HG03354 (cell line): ENCODE measurements at regions not wholly inside any gene's neighbourhood (a gene's known extent, or its start where the extent isn't known, plus 50 kb on each side); places are given as distances from the start of the nearest gene placed in this dataset.
A peak's percentile ranks its signal among the peaks of the same experiment; 100 is the strongest.
"Not testable (repeated sequence)": the region's sequence is repeated elsewhere in the genome, so short reads cannot be mapped to it uniquely, and the experiment has no call there.

Experiments
- ATAC-seq: cut with Tn5 transposase; IDR thresholded peaks from one replicate; pipeline ENCODE4 v1.9.1; 2021; ENCODE audit warnings: mild to moderate bottlenecking; ENCODE audit not compliant: unreplicated experiment, poor library complexity, severe bottlenecking

GRCh38 chr7:82629583-82629982, 186.0 kb upstream of the CACNA2D1 start:
- no peak for ATAC-seq

DNA sequence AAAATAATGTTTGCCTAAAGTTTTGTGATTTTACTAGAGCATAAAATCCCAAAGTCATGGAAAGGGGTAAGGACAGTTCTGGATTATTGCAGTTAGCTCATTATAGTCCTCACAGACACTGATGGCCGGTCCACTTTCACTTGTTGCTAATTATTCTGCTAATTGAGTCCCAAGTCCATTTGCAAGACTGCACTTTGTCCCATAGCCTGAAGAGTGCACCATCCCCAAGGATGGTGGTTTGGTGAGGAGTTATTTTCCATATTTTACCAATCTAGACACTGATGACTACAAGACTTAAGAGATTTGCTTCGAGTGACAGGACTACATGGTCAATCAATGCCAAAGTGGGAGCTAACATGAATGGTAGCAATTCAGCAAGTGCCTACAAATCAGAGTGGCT, 181.8 kb upstream of the CACNA2D1 start:
- no peak for ATAC-seq

- ATAC-seq = no peak
These were observed 181.4 kb upstream of the CACNA2D1 start for GRCh38 chr7:82624965-82625364.

- no peak for ATAC-seq
These were observed 180.8 kb upstream of the CACNA2D1 start for GRCh38 chr7:82624337-82624736.

- no peak for ATAC-seq
These were observed 180.2 kb upstream of the CACNA2D1 start for GRCh38 chr7:82623812-82624211.

- ATAC-seq = no peak
These were observed 173.6 kb upstream of the CACNA2D1 start for GRCh38 chr7:82617156-82617555.

GRCh38 chr7:82616059-82616728, 172.6 kb upstream of the CACNA2D1 start:
- no peak for ATAC-seq

DNA sequence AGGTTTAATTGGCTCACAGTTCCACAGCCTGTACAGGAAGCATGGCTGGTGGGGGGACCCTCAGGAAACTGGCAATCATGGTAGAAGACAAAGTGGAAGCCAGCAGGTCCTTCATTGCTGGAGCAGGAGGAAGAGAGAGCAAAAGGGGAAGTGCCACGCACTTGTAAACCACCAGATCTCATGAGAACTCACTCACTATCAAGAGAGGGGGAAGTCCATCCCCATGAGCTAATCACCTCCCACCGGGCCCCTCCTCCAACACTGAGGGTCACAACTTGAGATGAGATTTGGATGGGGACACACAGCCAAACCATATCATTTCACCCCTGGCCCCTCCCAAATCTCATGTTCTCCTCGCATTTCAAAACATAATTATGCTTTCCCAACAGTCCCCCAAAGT, 171.9 kb upstream of the CACNA2D1 start:
- ATAC-seq = peak; percentile 88

DNA sequence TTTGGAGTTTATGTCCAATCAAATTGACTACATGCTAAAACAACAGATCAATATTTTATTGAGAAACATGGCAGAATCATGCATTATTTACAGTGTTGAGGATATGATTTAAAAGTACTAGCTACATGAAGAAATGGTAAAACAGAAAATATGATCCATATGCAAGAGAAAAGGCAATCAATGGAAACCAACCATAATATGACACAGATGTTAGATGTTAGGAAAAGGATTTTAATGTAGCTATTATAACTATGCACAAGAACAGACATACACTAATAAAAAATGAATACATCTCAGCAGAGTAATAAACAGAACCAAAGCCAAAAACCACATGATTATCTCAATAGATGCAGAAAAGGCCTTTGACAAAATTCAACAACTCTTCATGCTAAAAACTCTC, 166.2 kb upstream of the CACNA2D1 start:
- no peak for ATAC-seq

DNA sequence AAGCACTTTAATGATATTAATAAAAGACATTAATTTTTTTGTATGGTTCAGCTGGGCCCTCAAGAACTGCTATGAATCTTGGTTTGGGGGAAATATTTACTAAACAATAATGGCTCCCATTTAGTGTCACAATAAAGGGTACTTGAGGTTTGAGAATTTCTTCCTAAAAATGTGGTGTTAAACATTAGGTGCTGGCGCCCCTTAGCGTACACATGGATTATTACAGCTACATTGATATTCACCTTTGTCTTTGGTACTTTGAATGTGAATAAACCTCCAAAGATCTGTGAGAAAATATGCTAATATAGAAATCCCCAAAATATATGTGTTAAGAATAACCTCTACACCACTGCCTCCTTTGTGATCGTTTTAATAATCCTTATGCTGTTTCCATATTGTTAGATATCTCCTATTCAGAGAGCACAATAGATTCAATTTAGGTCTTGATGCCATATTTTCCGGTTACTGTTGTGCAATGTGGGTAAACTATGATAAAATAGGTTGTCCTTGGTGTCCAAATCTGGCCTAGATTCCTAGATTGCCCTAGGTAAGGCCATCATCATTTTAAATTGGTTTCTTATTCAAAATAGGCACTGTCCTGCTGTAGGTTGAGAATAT, 161.8 kb upstream of the CACNA2D1 start:
- ATAC-seq = peak; percentile 80

- no peak for ATAC-seq
These were observed 158.5 kb upstream of the CACNA2D1 start for GRCh38 chr7:82602066-82602465.

DNA sequence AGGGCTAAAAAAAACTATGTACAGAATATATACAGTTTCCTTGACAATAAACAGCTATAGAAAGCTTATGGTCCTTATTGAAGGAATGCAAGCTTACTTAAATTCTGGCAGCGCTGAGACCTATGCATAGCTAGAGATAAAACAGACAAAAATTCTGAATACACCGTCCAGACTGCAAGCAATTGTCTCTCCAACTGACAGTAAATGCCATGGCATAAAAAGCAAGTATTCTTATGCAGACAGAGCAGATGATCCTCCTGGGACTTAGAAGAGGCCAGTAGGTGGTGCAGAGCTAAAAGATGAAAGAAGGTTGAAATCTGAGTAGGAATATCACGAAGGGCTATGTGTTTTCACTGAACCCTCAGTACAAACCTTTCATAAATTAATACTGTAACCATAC, 157.0 kb upstream of the CACNA2D1 start:
- no peak for ATAC-seq

GRCh38 chr7:82599895-82600294, 156.3 kb upstream of the CACNA2D1 start:
- no peak for ATAC-seq

- no peak for ATAC-seq
These were observed 155.4 kb upstream of the CACNA2D1 start for GRCh38 chr7:82598958-82599357.

DNA sequence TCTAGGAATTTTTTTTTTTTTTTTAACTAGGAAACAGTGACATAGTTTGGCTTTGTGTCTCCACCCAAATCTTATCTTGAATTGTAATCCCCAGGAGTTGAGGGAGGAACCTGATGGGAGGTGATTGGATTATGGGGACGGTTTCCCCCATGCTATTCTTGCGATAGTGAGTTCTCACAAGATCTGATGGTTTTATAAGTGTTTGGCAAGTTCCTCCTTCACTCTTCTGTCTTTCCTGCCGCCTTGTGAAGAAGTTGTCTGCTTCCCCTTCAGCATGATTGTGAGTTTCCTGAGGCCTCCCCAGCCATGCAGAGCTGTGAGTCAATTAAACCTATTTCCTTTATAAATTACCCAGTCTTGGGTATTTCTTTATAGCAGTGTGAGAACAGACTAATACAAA, 152.2 kb upstream of the CACNA2D1 start:
- not testable (repeated sequence) for ATAC-seq

DNA sequence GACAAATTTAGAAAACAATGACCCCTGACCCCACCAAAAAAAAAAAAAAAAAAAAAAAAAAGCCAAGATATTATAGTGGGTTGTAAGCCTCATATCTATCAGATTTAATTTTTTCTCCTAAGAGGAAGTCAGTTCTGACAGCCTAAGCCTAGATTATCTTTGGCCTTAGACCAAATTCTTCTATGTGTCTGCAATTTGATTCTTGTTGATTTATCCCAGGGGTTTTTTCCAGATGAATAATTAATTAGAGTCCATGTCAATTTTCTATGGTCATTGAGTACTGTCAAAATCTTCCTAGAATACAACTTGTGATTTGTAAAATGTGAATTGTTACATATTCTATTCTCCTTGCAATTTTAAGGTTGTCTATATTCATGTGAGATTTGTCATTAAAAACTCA, 151.6 kb upstream of the CACNA2D1 start:
- ATAC-seq = no peak

- ATAC-seq = no peak
These were observed 151.1 kb upstream of the CACNA2D1 start for GRCh38 chr7:82594665-82595064.

DNA sequence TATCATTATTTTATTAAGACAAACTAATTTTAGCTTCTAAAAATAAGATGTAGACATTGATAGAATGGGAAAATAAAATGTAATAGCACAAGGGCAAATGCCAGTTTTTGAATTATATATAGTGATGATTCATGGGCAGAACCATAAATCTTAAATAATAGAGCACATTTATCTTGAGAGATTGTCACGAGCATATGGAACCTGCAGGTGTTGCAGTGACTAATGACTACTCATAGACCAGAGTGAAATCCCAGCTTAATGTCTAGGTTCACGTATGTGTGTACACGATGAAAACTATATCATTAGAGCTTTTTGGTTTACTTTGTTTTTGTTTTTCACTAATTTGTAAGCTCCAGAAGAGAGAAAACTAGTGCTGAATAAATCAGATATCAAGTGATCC, 150.2 kb upstream of the CACNA2D1 start:
- ATAC-seq = no peak

DNA sequence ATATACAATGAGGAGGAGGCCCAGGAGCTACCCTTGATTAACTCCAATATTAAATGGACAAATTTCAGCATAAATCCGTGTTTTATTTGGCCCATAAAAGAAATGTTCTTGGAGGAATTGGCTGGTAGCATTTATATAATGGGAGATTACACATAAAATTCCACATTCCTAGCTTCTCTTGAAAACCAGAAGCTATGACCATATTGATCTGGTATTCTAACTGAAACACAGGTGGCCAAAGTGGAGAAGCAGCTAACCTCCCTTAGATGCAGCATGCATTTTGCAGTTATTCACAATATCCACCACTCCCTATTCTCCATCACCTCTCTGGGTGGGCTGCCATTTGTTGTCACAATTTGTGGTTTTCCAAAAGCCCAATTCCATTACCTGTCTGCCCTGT, 148.8 kb upstream of the CACNA2D1 start:
- no peak for ATAC-seq

DNA sequence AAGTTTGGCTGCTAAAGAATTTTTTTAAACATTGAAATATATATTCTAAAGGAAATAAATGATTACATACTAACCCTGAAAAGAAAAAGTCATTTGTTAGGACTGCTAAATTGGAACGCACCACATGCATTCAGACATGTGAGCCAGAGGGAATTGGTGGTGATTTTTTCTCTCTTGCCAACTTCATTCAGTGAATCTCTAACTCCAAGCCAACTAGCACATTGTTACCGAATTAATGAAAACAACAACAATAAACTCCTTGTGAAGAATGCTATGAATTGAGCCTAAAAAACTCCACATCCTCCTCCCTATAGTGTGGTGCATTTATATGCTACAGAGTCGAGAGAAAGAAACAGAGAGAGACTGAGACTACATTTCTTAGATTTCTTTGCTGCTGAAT, 135.5 kb upstream of the CACNA2D1 start:
- no peak for ATAC-seq

- ATAC-seq = no peak
These were observed 134.9 kb upstream of the CACNA2D1 start for GRCh38 chr7:82578430-82578829.
